Left cardiac atrium (tissue), 4 donors: ENCODE measurements at regions not wholly inside any gene's neighbourhood (a gene's known extent, or its start where the extent isn't known, plus 50 kb on each side); places are given as distances from the start of the nearest gene placed in this dataset.

Experiments
- ATAC-seq, 2 donors: fragments of 200-7000 bp; cut with Tn5 transposase; one replicate each; pipeline ENCODE4 v1.9.1; 2020; ENCODE audit warnings: mild to moderate bottlenecking in 2 of 2, moderate library complexity in 2 of 2
- DNase-seq: peaks from one replicate; pipeline ENCODE4 v3.0.0-alpha.2; 2020
- intact Hi-C, 2 donors: fragments of 100-400 bp; cut with DNase I; formaldehyde crosslinking; loops; one replicate each; pipeline versions ENCODE4 v1.14.1 to v1.15.1; 2022 to 2023
- donor health status: DM: no; HTN: yes; CAD: no.
- donor health status: DM: no; HTN: yes; CAD: no; lungs with severe emphysema.
- donor health status: DM: yes; HTN: yes; CAD: no.
- donor health status: Dilated cardiomyopathy.

- ATAC-seq, result no peak
- intact Hi-C loops, result no loop called here
- no peak for DNase-seq
These were observed 303.0 kb upstream of the TLE4 start for GRCh38 chr9:79268806-79269205.

- no peak for ATAC-seq
- intact Hi-C loops, result no loop called here
- no peak for DNase-seq
These were observed 298.5 kb upstream of the TLE4 start for GRCh38 chr9:79273311-79273710.

GRCh38 chr9:79279356-79279755 is 292.4 kb upstream of the TLE4 start:
- DNase-seq (no peak), ATAC-seq (no peak)
- intact Hi-C loops, result no loop called here

- intact Hi-C loops, result no loop called here
These were observed 291.1 kb upstream of the TLE4 start for GRCh38 chr9:79280691-79281090.

GRCh38 chr9:79284081-79284480 is 287.7 kb upstream of the TLE4 start:
- ATAC-seq (no peak), DNase-seq (no peak)
- intact Hi-C loops, result no loop called here

More at GRCh38 chr9:79280691-79281090, 291.1 kb upstream of the TLE4 start:
- DNase-seq (no peak), ATAC-seq (no peak)

- no peak for DNase-seq
- intact Hi-C loops, result no loop called here
- ATAC-seq, result no peak
These were observed 284.6 kb upstream of the TLE4 start for GRCh38 chr9:79286992-79287707.

- DNase-seq, result no peak
- no peak for ATAC-seq
- intact Hi-C loops, result no loop called here
These were observed 284.0 kb upstream of the TLE4 start for GRCh38 chr9:79287708-79288290.

GRCh38 chr9:79289856-79290255 is 281.9 kb upstream of the TLE4 start:
- intact Hi-C loops, result no loop called here
- no peak for DNase-seq
- ATAC-seq, result no peak

GRCh38 chr9:79292731-79293280 is 279.0 kb upstream of the TLE4 start:
- intact Hi-C loops, result no loop called here
- ATAC-seq (no peak), DNase-seq (no peak)

- DNase-seq (no peak), ATAC-seq (no peak)
- intact Hi-C loops, result no loop called here
These were observed 271.7 kb upstream of the TLE4 start for GRCh38 chr9:79300068-79300467.

GRCh38 chr9:79301085-79301484 is 270.7 kb upstream of the TLE4 start:
- ATAC-seq (no peak), DNase-seq (no peak)
- intact Hi-C loops, result no loop called here

- intact Hi-C loops, result no loop called here
- ATAC-seq, result no peak
- DNase-seq, result no peak
These were observed 270.0 kb upstream of the TLE4 start for GRCh38 chr9:79301551-79302391.

GRCh38 chr9:79302569-79302968 is 269.2 kb upstream of the TLE4 start:
- ATAC-seq, result no peak
- no peak for DNase-seq
- intact Hi-C loops, result no loop called here

GRCh38 chr9:79308012-79308411 is 263.8 kb upstream of the TLE4 start:
- intact Hi-C loops, result no loop called here
- DNase-seq, result no peak
- ATAC-seq, result no peak

GRCh38 chr9:79312686-79313421 is 258.9 kb upstream of the TLE4 start:
- DNase-seq, result no peak
- no peak for ATAC-seq
- intact Hi-C loops, result no loop called here

- ATAC-seq (no peak), DNase-seq (no peak)
- intact Hi-C loops, result no loop called here
These were observed 246.3 kb upstream of the TLE4 start for GRCh38 chr9:79325501-79325900.

GRCh38 chr9:79329861-79330260 is 241.9 kb upstream of the TLE4 start:
- no peak for ATAC-seq
- intact Hi-C loops, result no loop called here
- DNase-seq, result no peak

GRCh38 chr9:79334001-79334400 is 237.8 kb upstream of the TLE4 start:
- intact Hi-C loops, result no loop called here
- ATAC-seq, result no peak
- DNase-seq, result no peak

- intact Hi-C loops, result no loop called here
- DNase-seq (no peak), ATAC-seq (no peak)
These were observed 237.1 kb upstream of the TLE4 start for GRCh38 chr9:79334711-79335110.

GRCh38 chr9:79335987-79336386 is 235.8 kb upstream of the TLE4 start:
- no peak for ATAC-seq
- no peak for DNase-seq

More at GRCh38 chr9:79335987-79336386, 235.8 kb upstream of the TLE4 start:
- intact Hi-C loops, result no loop called here
